Liver (tissue), 7 donors: ENCODE measurements at regions not wholly inside any gene's neighbourhood (a gene's known extent, or its start where the extent isn't known, plus 50 kb on each side); places are given as distances from the start of the nearest gene placed in this dataset.

ENCODE experiments used
- DNase-seq: peaks from one replicate; pipeline ENCODE4 v3.0.0-alpha.2; 2017; ENCODE audit warnings: low spot score
- H3K27ac ChIP-seq, 2 donors: one replicate each; pipeline ENCODE4 v1.7.0; 2013; ENCODE audit warnings: inconsistent platforms in 2 of 2, low read length in 2 of 2, control low read depth in 1 of 2, low read depth in 1 of 2, mild to moderate bottlenecking in 1 of 2
- H3K27me3 ChIP-seq, 4 donors: one replicate each; pipeline versions ENCODE4 v1.6.1 to v1.7.0; 2013; ENCODE audit warnings: low read length in 3 of 4, inconsistent platforms in 1 of 4, mild to moderate bottlenecking in 1 of 4, moderate library complexity in 1 of 4; ENCODE audit not compliant: control insufficient read depth in 4 of 4, insufficient read depth in 4 of 4
- H3K36me3 ChIP-seq, 4 donors: one replicate each; pipeline versions ENCODE4 v1.6.1 to v1.7.0; 2013; ENCODE audit warnings: low read length in 3 of 4, mild to moderate bottlenecking in 3 of 4, low read depth in 1 of 4, moderate library complexity in 1 of 4; ENCODE audit not compliant: control insufficient read depth in 4 of 4, insufficient read depth in 3 of 4
- H3K4me1 ChIP-seq, 4 donors: one replicate each; pipeline versions ENCODE4 v1.6.1 to v1.7.0; 2013; ENCODE audit warnings: low read length in 3 of 4, mild to moderate bottlenecking in 3 of 4, moderate library complexity in 1 of 4; ENCODE audit not compliant: control insufficient read depth in 4 of 4, insufficient read depth in 4 of 4
- H3K4me3 ChIP-seq, 3 donors: one replicate each; pipeline versions ENCODE4 v1.6.1 to v1.7.0; 2013; ENCODE audit warnings: low read length in 3 of 3, control low read depth in 1 of 3, low read depth in 1 of 3, mild to moderate bottlenecking in 1 of 3
- H3K9ac ChIP-seq, 2 donors: one replicate each; pipeline ENCODE4 v1.7.0; 2013; ENCODE audit warnings: low read length in 2 of 2, mild to moderate bottlenecking in 2 of 2, moderate library complexity in 2 of 2, control low read depth in 1 of 2, low read depth in 1 of 2
- H3K9me3 ChIP-seq, 4 donors: one replicate each; pipeline versions ENCODE4 v1.6.1 to v1.7.0; 2013; ENCODE audit warnings: low read length in 3 of 4; ENCODE audit not compliant: control insufficient read depth in 4 of 4
- ATF3 ChIP-seq: IDR thresholded peaks from 2 replicates; pipeline ENCODE4 v1.6.1; 2016; ENCODE audit warnings: antibody characterized with exemption
- EGR1 ChIP-seq, 2 donors: IDR thresholded peaks; 2 replicates each; pipeline ENCODE4 v1.6.1; 2016 to 2018; ENCODE audit warnings: antibody characterized with exemption in 2 of 2, low read depth in 2 of 2
- FOXA1 ChIP-seq: IDR thresholded peaks from 2 replicates; pipeline ENCODE4 v1.6.1; 2016; ENCODE audit warnings: antibody characterized with exemption
- FOXA2 ChIP-seq: IDR thresholded peaks from 2 replicates; pipeline ENCODE4 v1.6.1; 2016; ENCODE audit warnings: antibody characterized with exemption
- GABPA ChIP-seq, 2 donors: IDR thresholded peaks in 1 of 2; conservative IDR thresholded peaks in 1 of 2; 2 replicates each; pipeline ENCODE4 v1.6.1; 2016; ENCODE audit warnings: antibody characterized with exemption in 2 of 2, mild to moderate bottlenecking in 1 of 2, moderate library complexity in 1 of 2
- HNF4A ChIP-seq, 2 donors: conservative IDR thresholded peaks; 2 replicates each; pipeline ENCODE4 v1.6.1; 2016; ENCODE audit warnings: antibody characterized with exemption in 2 of 2, mild to moderate bottlenecking in 2 of 2
- HNF4G ChIP-seq: IDR thresholded peaks from 2 replicates; pipeline ENCODE4 v1.6.1; 2016; ENCODE audit warnings: antibody characterized with exemption
- JUND ChIP-seq, 2 donors: IDR thresholded peaks; 2 replicates each; pipeline ENCODE4 v1.6.1; 2016; ENCODE audit warnings: antibody characterized with exemption in 2 of 2
- MAX ChIP-seq: IDR thresholded peaks from 2 replicates; pipeline ENCODE4 v1.6.1; 2016; ENCODE audit warnings: antibody characterized with exemption
- NR2F2 ChIP-seq: IDR thresholded peaks from 2 replicates; pipeline ENCODE4 v1.6.1; 2016; ENCODE audit warnings: antibody characterized with exemption
- RAD21 ChIP-seq, 2 donors: IDR thresholded peaks; 2 replicates each; pipeline ENCODE4 v1.6.1; 2016; ENCODE audit warnings: antibody characterized with exemption in 2 of 2, mild to moderate bottlenecking in 2 of 2
- REST ChIP-seq: IDR thresholded peaks from 2 replicates; pipeline ENCODE4 v1.6.1; 2016; ENCODE audit warnings: antibody characterized with exemption, mild to moderate bottlenecking
- RXRA ChIP-seq, 2 donors: IDR thresholded peaks; 2 replicates each; pipeline ENCODE4 v1.6.1; 2017 to 2018; ENCODE audit warnings: antibody characterized with exemption in 2 of 2, mild to moderate bottlenecking in 1 of 2
- SP1 ChIP-seq: IDR thresholded peaks from 2 replicates; pipeline ENCODE4 v1.6.1; 2018; ENCODE audit warnings: antibody characterized with exemption, mild to moderate bottlenecking
- TAF1 ChIP-seq: conservative IDR thresholded peaks from 2 replicates; pipeline ENCODE4 v1.6.1; 2016; ENCODE audit warnings: antibody characterized with exemption, mild to moderate bottlenecking
- ZBTB33 ChIP-seq: IDR thresholded peaks from 2 replicates; pipeline ENCODE4 v1.6.1; 2016; ENCODE audit warnings: antibody characterized with exemption
- WGBS: extraction: QIAGEN DNeasy Blood & Tissue Kit; methylation state at CpG from one replicate; pipeline ENCODE4 v1.1.7; 2013; 5-methylcytosine and 5-hydroxymethylcytosine counted together
- donor health status: healthy.
- donor health status: healthy.
- donor health status: healthy.
- donor health status: healthy.

GRCh38 chr13:112240076-112240475 lies 136.1 kb upstream of the SPACA7 start:
- Histone ChIP-seq H3K27me3 (no peaks in the 10 kb centered on the region), H3K4me1 (peaks cover 2 to 31% (median 16%) of the 10 kb centered on the region in 4 donors), H3K36me3 (no peaks in the 10 kb centered on the region), H3K4me3 (no peak overlapping the region), H3K27ac (no peak overlapping the region), H3K9ac (no peak overlapping the region), H3K9me3 (no peaks in the 10 kb centered on the region)
- 68% methylated on average over 6 of the region's 6 CpGs for WGBS
- no peak for DNase-seq
- no peak for TF ChIP-seq HNF4A (conservative IDR thresholded peaks at IDR 0.05)
- no peak for TF ChIP-seq NR2F2
- TF ChIP-seq ATF3, result no peak
- TF ChIP-seq ZBTB33, result no peak
- TF ChIP-seq MAX, result no peak
- TF ChIP-seq FOXA2, result no peak
- no peak for TF ChIP-seq GABPA (IDR thresholded peaks at IDR 0.05 in 1 of 2, conservative IDR thresholded peaks at IDR 0.05 in 1 of 2)
- no peak for TF ChIP-seq RXRA (IDR thresholded peaks at IDR 0.05)
- TF ChIP-seq SP1, result no peak
- no peak for TF ChIP-seq FOXA1
- TF ChIP-seq TAF1, result no peak
- TF ChIP-seq JUND (IDR thresholded peaks at IDR 0.05), result no peak
- TF ChIP-seq RAD21 (IDR thresholded peaks at IDR 0.05), result no peak

- Histone ChIP-seq H3K27me3 (no peaks in the 10 kb centered on the region), H3K4me3 (no peak overlapping the region), H3K27ac (no peak overlapping the region), H3K9ac (no peak overlapping the region), H3K36me3 (no peaks in the 10 kb centered on the region), H3K9me3 (no peaks in the 10 kb centered on the region), H3K4me1 (peaks cover 0 to 29% (median 13%) of the 10 kb centered on the region in 4 donors)
- 76% methylated on average over 20 of the region's 20 CpGs for WGBS
- no peak for TF ChIP-seq TAF1
- no peak for TF ChIP-seq NR2F2
- no peak for TF ChIP-seq REST
- TF ChIP-seq JUND (IDR thresholded peaks at IDR 0.05), result no peak
- TF ChIP-seq RXRA (IDR thresholded peaks at IDR 0.05), result no peak
- no peak for TF ChIP-seq ZBTB33
- no peak for TF ChIP-seq RAD21 (IDR thresholded peaks at IDR 0.05)
- no peak for TF ChIP-seq MAX
- TF ChIP-seq EGR1 (IDR thresholded peaks at IDR 0.05; ENCODE audit: low read depth in 2 of 2), result no peak
- TF ChIP-seq ATF3, result no peak
- TF ChIP-seq FOXA2, result no peak
- TF ChIP-seq HNF4G, result no peak
- DNase-seq, result no peak
Observed at GRCh38 chr13:112241288-112241687, 134.9 kb upstream of the SPACA7 start.
